ENCODE measurements at regions not wholly inside any gene's neighbourhood (a gene's known extent, or its start where the extent isn't known, plus 50 kb on each side); places are given as distances from the start of the nearest gene placed in this dataset.

DNA sequence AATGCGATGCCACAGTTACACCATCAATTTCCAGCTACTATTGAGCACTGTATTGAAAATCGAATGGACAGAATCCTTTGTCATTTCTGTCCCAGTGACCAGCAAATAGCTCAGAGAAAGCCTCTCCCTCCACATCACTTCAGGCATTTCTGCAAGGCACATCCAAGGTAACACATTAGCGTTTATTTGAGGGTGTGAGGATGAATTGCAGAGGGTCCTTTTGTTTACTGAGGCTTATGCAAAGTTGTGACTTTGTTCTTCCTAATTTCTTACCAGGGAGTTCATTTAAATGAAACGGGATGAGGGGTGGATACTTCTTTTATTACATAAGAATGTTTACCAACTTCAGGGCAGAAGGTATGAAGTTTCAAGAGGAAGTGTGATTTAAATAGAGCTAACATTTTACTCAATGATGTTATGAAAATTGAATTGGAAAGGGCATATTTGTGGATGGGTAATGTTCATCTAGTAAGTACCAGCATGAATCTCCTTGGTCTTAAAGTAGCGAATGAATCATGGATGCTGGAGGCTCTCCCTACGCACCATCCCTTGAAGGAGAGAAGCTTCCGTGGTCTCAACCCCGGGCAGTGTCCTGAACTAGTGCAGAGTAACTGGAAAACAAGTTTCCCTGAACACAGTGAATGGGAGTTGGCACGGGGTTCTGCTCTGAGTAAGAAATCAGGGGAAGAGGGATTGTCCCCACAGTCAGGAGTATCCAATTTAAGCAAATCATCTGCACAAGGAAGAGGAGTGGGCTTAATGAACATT, 756.5 kb downstream of the GALR1 start:
- CTCF ChIA-PET (ENCODE audit: low intra/inter-chr PET ratio, low total read pairs) = no interaction called here
- no peak overlapping the region for H3K27ac ChIP-seq (ENCODE audit: extremely low read length, insufficient read depth, low read length)
- no peak for ATAC-seq
- intact Hi-C loops (cut with micrococcal nuclease; ENCODE audit: unreplicated experiment) (no loop called here), in situ Hi-C loops (cut with HindIII; ENCODE audit: extremely low pct_ligation_motif_present, low pct_unique_long_range_greater_than_20kb) (no loop called here)
- no TSS peak for BruUV-seq (replicated peaks)
- H3K79me2 ChIP-seq (ENCODE audit: insufficient read depth, low read length) = no peaks in the 10 kb centered on the region
- no peak for FAIRE-seq
- H3K27me3 ChIP-seq (ENCODE audit: control insufficient read depth in 1 of 2, insufficient read depth in 2 of 2, low read length in 2 of 2) = no peaks in the 10 kb centered on the region; a peak in 1 of 5 replicates
- POLR2A ChIA-PET = no interaction called here
- no peak overlapping the region for H3K4me2 ChIP-seq (ENCODE audit: low read depth, low read length)
- no peak overlapping the region for H2AFZ ChIP-seq (ENCODE audit: low read length)
- H3K4me1 ChIP-seq (ENCODE audit: insufficient read depth, low read length) = no peaks in the 10 kb centered on the region
- peaks cover 12% of the 10 kb centered on the region for H3K9me3 ChIP-seq (ENCODE audit: low read length)
- no peak overlapping the region for H3K9ac ChIP-seq (ENCODE audit: insufficient read depth, low read depth, low read length)
- TF ChIP-seq ZNF530 (CRISPR knock-in tag; IDR thresholded peaks at IDR 0.05; ENCODE audit: low read depth) (no peak), PLRG1 (conservative IDR thresholded peaks at IDR 0.05) (no peak), MAZ (IDR thresholded peaks at IDR 0.05; ENCODE audit: borderline replicate concordance, low read depth, low read length) (no peak), MAZ (CRISPR knock-in tag; IDR thresholded peaks at IDR 0.05; ENCODE audit: low read depth) (no peak), SIX4 (CRISPR knock-in tag; IDR thresholded peaks at IDR 0.05) (no peak), PAWR (CRISPR knock-in tag; IDR thresholded peaks at IDR 0.05; ENCODE audit: borderline replicate concordance) (no peak), ZNF468 (CRISPR knock-in tag; IDR thresholded peaks at IDR 0.05) (no peak), MBD4 (IDR thresholded peaks at IDR 0.05; ENCODE audit: borderline replicate concordance, low read length) (no peak)
- TF ChIP-seq, protein P1, sequence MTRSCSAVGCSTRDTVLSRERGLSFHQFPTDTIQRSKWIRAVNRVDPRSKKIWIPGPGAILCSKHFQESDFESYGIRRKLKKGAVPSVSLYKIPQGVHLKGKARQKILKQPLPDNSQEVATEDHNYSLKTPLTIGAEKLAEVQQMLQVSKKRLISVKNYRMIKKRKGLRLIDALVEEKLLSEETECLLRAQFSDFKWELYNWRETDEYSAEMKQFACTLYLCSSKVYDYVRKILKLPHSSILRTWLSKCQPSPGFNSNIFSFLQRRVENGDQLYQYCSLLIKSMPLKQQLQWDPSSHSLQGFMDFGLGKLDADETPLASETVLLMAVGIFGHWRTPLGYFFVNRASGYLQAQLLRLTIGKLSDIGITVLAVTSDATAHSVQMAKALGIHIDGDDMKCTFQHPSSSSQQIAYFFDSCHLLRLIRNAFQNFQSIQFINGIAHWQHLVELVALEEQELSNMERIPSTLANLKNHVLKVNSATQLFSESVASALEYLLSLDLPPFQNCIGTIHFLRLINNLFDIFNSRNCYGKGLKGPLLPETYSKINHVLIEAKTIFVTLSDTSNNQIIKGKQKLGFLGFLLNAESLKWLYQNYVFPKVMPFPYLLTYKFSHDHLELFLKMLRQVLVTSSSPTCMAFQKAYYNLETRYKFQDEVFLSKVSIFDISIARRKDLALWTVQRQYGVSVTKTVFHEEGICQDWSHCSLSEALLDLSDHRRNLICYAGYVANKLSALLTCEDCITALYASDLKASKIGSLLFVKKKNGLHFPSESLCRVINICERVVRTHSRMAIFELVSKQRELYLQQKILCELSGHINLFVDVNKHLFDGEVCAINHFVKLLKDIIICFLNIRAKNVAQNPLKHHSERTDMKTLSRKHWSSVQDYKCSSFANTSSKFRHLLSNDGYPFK (CRISPR knock-in tag; IDR thresholded peaks at IDR 0.05; ENCODE audit: borderline replicate concordance) = no peak
- TF ChIP-seq, protein P2, sequence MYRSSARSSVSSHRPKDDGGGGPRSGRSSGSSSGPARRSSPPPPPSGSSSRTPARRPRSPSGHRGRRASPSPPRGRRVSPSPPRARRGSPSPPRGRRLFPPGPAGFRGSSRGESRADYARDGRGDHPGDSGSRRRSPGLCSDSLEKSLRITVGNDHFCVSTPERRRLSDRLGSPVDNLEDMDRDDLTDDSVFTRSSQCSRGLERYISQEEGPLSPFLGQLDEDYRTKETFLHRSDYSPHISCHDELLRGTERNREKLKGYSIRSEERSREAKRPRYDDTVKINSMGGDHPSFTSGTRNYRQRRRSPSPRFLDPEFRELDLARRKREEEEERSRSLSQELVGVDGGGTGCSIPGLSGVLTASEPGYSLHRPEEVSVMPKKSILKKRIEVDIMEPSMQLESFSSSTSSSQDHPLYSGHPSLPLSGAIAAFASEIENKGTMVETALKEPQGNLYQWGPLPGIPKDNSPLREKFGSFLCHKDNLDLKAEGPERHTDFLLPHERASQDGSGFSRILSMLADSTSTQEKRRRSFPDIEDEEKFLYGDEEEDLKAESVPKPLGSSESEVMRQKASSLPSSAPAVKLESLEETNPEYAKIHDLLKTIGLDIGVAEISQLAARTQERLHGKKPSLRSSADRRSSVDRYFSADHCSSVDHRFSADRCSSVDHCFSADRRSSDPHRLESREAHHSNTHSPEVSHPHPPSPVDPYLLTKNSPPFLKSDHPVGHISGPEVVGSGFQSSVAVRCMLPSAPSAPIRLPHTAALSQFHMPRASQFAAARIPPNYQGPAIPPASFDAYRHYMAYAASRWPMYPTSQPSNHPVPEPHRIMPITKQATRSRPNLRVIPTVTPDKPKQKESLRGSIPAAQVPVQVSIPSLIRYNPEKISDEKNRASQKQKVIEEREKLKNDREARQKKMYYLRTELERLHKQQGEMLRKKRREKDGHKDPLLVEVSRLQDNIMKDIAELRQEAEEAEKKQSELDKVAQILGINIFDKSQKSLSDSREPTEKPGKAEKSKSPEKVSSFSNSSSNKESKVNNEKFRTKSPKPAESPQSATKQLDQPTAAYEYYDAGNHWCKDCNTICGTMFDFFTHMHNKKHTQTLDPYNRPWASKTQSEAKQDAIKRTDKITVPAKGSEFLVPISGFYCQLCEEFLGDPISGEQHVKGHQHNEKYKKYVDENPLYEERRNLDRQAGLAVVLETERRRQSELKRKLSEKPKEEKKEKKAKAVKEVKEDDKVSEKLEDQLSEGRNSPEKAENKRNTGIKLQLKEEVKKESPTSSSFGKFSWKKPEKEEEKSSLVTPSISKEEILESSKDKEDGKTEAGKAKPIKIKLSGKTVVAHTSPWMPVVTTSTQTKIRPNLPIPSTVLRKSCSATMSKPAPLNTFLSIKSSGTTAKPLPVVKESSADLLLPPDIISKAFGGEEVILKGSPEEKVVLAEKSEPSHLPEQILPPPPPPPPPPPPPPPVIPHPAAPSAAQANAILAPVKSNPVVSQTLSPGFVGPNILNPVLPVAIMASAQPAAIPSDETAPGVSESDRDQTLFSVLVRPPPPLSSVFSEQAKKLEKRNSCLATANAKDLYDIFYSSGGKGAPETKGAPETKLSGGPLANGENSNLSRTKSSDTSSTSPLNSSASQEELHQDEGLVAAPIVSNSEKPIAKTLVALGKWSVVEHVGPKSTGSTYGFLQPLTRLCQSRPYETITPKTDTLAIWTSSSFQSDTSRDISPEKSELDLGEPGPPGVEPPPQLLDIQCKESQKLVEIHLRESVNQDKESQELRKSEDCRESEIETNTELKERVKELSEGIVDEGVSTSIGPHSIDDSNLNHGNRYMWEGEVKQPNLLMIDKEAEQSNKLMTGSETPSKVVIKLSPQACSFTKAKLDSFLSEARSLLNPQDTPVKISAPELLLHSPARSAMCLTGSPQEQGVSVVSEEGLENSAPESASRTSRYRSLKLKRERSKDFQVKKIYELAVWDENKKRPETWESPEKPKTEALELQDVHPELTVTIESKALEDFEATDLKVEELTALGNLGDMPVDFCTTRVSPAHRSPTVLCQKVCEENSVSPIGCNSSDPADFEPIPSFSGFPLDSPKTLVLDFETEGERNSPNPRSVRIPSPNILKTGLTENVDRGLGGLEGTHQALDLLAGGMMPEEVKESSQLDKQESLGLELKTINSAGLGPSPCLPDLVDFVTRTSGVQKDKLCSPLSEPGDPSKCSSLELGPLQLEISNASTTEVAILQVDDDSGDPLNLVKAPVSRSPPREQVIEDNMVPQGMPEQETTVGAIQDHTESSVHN (CRISPR knock-in tag; IDR thresholded peaks at IDR 0.05) = no peak
- WGBS (ENCODE audit: low lambda C conversion rate) = 29% methylated on average over 9 of the region's 9 CpGs
- DNase-seq (ENCODE audit: low spot score) = no peak
- H4K20me1 ChIP-seq (ENCODE audit: insufficient read depth, low read length) = no peaks in the 10 kb centered on the region
- H3K4me3 ChIP-seq (replicated peaks in 1 of 3; ENCODE audit: insufficient read depth in 1 of 3, low read depth in 2 of 3, low read length in 3 of 3) = no peak overlapping the region
- H3K36me3 ChIP-seq (replicated peaks in 1 of 2; ENCODE audit: control insufficient read depth in 1 of 2, insufficient read depth in 2 of 2, low read length in 2 of 2) = no peaks in the 10 kb centered on the region

Measured in HepG2 (cell line).